ENCODE measurements at regions not wholly inside any gene's neighbourhood (a gene's known extent, or its start where the extent isn't known, plus 50 kb on each side); places are given as distances from the start of the nearest gene placed in this dataset.

DNA sequence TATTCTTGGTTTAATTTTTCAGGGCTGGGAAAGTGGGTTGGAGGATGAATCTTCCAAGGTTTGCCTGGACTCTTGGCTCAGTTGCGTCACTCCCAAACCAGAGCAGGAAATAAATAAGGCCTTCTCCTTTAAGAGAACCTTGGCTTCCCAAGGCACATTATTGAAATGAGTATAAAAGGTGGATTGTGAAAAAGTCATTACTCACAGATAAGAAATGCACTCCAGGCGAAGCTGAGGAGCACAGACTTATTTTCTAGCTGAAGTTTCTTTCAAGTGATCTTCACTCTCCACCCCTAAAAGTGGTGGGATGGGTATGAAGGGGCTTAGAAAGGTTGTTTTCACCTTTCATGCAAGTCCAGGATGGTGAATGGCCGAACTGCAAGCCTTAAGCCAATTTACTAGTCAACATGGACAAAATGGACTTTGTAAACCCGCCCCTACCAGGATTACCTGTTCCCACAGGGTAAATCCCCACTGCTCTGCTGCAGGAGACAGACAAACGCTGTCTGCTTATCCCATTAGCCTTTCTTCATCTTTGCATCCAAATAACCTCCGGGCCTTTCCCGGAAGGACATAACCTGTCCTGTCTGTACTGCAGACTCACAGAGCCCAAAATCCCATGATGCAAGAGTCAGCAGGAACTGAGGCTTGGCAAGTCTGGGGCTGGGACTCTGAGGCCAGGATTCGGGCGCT, 207.6 kb downstream of the BCL11B start:
- no peak for DNase-seq (ENCODE audit: low spot score)

DNA sequence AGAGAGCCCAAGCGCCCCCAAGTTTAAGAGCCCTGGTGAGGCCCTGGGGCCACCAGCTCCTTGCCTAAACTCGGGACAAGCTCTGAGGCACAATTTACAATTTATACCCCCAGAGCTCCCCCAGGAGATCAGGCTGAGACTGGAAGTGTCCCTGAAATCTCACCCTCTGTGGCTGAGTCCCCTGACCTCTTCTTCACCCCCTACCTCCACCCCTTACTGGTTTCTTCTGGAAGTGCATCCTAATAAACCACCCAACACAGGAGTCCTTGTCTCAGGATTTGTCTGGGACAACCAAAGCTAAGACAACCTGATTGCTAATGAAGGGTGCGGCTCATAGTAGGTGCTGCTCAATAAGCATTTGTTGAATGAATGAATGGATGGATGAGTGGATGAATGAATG, 206.4 kb downstream of the BCL11B start:
- DNase-seq (ENCODE audit: low spot score): no peak

DNA sequence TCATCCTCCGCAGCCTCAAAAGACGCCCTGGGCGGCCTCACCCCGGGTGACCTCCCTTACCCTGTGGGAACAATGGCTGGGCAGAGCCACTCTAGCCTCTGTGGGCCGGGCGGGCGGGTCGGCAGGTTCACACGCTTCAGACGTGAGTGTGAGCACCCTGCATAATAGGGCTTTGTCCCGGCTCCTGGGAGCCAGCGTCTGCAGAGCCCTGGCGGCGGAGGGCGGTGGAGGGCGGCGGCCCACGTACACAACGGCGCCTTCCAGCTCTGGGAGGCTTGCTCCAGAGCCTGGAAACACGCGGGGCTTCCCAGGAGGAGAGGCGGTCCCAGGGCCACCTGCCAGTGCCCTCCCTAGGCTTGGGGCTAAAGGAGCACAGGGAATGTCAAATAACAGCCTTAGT, 205.6 kb downstream of the BCL11B start:
- DNase-seq (ENCODE audit: low spot score): no peak

DNA sequence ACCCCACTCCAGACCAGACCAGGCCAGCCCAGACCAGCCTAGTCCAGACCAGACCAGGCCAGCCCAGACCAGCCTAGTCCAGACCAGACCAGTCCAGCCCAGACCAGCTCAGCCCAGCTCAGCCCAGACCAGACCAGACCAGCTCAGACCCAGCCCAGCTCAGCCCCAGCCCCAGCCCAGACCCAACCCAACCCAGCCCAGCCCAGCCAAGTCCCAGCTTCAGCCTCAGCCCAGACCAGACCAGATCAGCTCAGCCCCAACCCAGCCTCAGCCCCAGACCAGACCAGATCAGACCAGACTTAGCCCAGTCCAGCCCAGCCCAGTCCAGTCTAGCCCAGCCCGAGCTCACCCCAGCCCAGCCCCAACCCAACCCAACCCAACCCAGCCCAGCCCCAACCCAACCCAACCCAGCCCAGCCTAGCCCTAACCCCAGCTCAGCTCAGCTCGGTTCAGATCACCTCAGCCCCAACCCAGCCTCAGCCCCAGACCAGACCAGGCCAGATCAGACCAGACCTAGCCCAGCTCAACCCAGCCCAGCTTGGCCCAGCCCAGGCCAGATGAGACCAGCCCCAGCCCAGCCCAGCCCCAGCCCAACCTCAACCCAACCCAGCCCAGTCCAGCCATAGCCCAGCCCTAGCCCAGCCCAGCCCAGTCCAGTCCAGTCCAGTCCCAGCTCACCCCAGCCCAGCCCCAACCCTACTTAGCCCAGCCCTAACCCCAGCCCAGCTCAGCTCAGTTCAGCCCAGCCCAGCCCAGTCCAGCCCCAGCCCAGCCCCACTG, 204.7 kb downstream of the BCL11B start:
- no peak for DNase-seq (ENCODE audit: low spot score)

DNA sequence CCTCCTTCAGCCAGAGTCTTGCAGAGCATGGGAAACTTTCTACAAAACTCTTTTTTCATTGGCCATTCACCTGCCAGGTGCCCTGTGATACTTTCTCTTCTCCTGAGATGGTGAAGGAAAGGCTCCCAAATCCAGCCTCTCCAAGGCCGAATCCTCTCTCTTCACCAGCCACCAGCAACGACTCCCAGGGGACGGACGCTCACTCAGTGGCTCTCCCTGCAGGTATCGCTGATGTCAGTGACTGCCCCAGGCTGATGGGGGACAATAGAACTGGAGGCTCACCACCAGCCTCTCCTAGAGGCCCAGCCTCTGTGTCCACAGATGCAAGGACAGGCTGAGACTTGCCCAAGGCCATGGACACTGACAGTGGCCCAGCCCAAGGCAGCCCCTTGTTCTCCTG, 204.1 kb downstream of the BCL11B start:
- no peak for DNase-seq (ENCODE audit: low spot score)

DNA sequence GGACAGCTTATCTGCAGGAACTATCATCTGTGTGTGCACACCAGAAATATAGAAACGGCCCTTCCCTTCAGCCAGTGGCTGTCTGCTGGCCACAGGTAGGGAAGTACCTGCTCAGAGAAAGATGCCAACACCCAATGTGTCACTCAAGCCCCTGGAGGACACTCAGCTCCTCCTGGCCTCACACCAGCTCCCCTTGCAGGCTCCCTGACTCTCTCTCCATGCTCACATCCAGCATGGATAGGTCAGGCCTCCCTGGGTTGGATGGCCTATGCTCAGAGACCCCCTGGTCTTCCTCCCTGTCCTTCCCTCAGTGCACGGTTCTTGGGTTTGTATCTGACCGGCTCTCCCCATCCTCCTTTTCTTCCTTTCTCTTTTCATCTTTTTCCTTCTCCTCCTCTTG, 202.1 kb downstream of the BCL11B start:
- no peak for DNase-seq (ENCODE audit: low spot score)

DNA sequence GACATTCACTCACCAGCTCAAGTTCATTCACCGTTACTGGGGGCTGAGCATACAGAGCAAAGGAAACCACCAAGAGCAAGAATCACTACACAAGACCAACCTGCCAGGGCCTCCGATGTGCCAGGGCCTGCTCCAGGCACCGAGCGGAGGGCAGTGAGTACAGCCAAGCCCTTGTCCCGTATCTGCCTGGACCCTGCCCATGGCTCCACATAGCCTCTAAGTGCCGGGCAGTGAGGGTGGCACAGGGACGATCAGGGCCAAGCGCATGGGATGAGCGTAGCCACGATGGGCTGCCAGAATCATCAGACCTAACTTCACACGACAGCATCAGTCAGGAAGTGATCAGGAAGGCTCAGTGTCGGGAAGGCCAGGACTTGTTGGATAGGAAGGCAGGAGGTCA, 199.6 kb downstream of the BCL11B start:
- no peak for DNase-seq (ENCODE audit: low spot score)

DNA sequence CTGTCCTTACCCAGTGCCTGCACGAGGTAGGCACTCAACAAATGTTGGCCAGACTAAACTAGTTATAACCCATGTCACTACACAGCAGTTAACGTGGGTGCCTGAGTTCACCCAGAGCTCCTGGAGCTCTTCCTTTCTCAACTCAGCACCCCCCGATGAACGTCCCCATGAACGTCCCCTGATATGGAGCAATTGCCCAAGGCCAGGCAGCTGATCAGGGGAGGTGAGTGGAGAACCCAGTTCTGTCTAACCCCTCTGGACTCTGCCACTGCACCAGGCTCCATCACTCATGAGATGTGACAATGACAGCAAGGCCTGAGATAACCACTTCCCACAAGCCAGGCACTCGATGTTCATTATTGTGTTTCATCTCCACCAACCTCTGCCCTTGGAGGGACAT, 199.0 kb downstream of the BCL11B start:
- DNase-seq (ENCODE audit: low spot score): no peak

DNA sequence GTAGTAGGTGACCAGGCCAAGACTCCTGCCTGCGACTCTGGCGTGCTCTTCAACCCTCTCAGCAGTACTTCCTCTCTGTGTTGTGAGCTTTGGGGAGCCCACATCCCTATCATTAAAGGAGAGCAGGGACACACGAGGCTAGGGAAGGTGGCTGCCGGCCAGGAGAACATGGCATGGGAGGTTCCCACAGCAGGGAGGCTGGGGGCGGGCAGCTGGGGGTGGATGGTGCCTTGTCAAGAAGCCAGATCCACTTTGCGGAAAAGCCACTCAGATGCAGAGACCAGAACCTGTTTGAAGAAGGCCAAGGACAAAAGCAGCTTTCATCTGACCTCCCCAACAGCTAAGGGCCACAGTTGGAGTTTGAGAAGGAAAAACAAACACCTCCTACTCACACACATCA, 198.6 kb downstream of the BCL11B start:
- DNase-seq (ENCODE audit: low spot score): no peak

DNA sequence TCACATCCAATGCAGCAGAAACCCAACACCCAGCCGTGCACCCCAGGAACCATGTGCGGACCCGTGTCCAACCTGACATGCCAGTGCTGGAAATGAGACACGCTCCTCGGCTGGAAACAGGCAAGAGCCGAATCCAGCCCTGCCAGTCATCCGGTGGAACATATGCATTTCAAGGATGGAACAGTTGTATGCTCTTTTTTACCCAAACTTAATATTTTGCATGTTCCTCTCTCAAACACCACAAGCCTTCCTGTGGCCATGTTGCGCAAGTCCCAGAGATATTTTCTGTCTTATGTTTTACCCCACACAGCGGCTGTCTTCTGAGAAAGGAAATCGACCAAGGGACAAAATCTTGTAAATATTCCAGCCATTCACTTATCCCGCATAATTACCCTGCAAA, 196.9 kb downstream of the BCL11B start:
- DNase-seq (ENCODE audit: low spot score): no peak

DNA sequence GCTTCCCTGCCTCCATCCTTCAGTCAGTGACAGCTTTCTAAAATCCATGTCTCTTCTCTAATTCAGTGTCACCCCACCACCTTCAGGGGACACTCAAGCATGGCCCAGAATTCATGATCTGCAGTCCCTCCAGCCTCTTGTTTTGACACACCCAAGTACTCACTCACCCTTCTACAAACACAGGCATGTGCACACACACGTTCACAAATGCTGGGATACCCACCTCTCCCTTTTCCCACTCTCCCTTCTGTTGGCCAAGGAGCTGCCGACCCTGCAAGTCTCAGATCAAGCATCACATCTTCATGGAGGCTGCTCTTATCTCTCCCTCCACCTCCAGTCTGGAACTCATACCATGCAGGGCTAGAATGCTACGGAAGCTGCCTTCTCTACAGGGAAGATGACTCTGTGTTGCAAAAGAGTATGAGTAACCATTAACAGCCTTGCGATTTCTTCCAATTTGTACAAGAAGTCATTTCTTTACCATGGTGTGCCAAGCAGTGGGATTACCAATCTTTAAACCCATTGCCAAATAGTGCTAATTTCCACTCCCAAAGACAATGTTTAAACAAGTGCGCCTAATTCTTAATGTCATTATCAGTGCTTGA, 196.1 kb downstream of the BCL11B start:
- DNase-seq (ENCODE audit: low spot score): no peak

DNA sequence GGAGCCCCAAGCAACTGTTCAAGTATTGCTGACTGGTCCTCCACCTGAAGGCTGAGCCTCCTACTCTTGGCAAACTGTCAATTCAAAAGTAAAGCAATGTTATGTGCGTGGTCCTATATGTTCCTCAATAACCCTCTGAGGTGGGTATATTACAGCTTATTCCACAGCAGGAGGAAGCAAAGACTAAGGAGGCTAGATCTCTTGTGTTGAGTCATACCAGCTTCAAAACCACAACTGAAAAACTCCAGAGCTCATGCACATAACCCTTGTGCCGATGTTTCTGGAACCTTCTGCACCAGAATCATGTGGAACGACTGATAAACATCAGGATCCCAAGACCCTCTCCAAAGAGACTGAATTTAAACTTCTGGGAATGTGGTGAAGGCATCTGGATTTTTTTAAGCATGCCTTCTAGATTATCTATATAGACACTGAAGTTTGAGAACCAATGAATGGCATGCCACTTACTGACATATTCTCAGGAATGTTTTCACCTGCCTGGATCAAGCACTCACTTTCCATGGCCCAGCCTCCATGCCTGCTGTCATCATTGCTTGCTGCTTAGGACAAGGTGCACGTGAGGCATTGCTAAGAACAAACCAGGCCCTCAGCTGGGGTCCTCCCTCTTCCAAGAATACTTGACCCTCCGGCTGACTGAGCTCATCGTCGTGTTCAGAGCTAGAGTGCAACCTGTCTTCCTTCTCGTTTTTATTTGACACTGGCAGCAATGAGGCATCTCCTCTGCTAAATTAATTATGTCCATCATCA, 194.7 kb downstream of the BCL11B start:
- DNase-seq (ENCODE audit: low spot score): no peak

DNA sequence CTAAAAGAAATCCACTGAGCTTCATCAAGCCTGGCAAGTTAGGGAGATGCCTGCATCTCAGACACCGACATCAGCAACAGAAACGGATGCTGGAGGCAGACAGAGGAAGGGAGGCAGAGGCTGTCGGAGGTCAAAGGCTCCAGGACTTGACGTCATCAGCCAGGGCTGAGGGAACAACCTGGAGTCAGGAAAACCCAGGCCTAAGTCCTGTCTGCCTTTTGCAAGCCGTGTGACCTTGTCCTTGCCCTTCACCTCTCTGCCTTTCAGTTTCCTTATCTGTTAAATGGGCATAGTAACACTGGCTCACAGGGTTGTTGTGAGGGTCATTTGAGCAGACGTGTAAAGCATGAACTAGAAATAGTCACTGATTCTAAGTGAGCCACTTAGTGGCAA, 194.2 kb downstream of the BCL11B start:
- DNase-seq (ENCODE audit: low spot score): no peak

DNA sequence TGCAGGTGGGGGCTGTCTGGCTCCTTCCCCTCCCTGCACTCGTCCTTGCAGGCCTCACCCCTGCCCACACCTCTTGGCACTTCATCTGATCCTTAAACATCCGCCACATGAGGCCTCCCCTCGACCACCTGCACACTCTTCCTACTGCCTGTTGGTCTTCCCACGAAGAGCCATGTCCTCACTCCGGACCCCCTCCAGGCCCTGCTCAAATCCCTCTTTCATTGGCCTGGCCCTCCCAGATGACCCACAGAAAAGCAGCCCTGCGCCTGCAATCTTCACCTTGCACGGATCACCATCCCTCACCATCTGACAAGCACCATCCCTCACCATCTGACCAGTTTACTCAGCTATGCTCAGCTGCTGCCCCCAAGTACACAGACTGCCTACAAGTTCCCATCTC, 193.6 kb downstream of the BCL11B start:
- no peak for DNase-seq (ENCODE audit: low spot score)

DNA sequence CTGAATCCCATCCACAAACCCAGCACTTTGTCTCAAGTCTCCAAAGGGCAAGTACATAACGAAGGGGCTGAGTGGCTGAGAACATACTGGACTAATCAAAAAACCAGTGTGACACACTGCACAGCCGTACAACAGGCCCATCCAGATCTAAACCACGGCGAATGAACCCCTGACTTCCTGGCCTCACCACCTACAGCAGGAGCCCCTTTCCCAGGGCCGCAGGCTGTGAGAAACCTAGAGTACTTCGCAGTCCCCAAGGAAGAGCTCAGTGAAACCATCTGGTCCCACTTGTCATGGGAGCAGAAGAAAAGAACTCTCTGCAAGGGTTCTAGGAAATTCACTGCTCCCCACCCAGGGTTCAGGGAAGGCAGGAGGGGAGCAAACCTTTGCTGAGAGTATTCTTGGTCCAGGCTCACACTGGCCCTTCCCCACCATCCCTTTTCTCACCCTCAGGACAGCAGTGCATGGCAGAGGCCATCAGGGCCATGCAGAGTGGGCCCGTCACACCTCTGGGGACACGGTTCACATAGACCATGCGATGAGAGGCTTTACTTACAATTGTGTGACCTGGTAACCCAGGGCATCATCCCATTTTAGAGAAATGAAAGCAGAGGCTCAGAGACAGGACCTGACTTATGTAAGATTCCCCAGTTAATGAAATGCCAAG, 192.8 kb downstream of the BCL11B start:
- DNase-seq (ENCODE audit: low spot score): no peak

DNA sequence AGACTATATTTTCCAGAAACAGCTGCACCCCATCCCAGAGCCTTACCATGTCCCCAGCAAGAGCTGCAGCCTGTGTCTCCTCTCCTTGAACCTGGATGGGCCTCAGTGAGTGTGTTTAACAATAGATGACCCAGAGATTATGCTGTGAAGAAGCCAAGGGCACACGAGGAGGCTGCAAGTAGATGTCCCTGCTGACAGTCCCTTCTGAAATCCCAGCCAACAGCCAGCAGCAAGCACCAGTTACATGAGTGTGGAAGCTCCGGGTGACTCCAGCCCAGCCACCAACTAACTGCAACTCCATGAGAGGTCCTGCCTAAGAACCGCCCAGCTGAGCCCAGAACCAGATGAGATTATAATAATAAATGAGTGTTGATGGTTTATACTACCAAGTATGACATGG, 191.7 kb downstream of the BCL11B start:
- no peak for DNase-seq (ENCODE audit: low spot score)

DNA sequence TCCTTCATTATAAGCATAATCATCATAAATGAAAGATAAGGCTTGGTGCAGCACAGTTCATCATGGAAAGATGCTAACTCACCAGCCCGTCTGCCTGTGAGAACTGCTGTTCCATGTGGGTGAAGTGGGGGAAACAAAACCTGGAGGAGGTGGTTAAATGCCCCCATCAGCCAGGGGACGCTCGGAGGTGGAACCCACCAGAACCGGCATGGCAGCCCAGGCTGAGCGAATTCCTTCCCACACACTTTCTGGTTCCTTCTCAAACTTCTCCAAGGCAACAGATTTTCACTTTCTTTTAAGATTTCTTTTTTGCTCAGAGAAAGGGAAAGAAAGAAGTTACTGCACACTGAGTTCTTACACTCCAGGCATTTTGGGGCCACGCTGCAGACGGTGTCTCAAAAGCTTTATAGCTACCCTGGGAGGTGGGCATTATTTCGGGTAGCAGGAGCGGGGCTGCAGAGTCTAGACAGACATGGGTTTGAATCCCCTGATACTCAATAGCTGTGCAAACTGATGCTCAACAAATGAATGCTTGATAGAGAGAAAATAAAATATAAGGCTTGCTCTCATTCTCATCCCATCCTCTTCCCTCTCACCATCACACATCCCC, 190.7 kb downstream of the BCL11B start:
- no peak for DNase-seq (ENCODE audit: low spot score)

DNA sequence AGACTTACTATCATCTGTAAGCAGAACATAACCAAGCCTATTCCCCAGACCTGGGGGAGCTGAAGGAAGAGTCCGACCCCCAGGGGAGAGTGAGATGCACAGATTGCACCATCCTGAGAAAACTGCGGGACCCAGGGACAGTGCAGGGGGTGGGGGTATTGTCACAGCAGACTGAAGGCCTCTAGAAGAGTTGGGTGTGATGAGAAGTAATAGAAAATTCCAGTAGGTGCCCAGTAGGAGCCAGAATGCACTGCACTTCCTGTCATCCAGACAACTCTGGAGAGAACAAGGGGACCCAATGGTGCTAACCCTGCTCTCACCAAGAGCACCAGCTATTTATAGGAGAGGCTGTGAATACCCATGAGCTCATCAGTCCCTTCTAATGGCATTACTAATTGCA, 190.1 kb downstream of the BCL11B start:
- DNase-seq (ENCODE audit: low spot score): no peak

DNA sequence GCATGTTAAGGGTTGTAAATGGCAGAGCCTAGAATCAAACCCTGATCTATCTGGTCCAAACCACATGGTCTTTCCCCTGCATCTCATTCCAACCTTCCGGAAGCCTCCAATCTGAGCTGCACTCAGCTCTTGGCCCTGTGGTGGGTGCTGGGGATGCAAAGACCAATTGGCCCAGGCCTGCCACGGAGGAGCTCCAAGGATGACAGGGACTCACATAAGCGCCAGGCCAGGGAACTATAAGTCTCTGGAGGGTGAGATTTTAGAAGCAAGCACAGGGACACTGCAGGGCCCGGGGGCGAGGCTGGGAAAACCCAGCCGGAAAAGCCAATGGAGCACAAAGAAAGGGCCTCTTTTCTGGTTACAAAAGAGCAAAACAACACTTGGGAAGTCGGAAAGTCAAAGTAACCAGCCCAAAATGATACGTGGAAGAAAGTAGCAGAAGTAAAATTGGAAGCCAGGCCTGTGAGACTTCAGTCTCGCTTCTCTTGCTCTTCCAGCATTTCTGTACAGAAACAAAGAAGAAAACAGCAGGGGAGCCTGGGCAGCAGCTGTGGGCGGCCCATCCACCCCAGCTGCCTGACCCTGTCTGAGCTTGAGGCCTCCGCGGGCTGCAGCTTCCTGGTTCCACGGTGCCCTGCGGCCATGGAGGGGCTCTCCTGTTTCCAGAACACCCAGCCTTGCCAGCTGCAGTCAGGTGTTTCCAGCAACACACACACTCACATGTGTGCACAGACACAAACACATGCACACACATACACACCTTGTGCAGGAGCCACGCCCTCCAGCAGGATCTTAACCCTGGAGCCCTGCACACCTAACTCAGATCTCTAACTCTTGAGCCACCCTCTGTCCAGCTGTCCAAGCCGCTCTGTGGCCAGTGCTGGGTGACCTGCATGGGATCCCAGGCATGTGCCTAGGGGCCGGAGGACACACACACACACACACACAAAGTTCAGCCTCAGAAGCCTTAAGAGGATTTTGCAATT, 178.2 kb downstream of the BCL11B start:
- no peak for DNase-seq (ENCODE audit: low spot score)

DNA sequence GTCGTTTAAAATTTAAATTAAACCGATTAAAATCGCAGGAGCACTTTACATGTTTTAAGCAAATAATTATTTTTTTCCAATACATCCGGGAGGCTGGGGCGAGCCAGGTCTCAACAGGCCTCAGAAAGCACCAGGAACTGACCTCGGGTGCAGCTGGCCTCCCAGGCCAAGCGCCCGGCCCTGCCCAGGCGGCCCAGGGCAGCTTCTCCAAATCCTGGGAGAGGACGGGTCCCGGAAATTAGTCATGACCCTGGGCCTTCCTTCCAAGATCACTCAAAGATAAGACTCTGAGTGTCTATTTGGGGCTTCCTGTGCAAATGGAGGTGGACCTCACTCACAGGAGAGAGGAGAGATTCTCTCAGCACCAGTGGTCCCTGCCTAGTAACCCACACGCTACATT, 177.1 kb downstream of the BCL11B start:
- DNase-seq (ENCODE audit: low spot score): no peak

Data from left forelimb (tissue), 1 donor.